ENCODE measurements at regions not wholly inside any gene's neighbourhood (a gene's known extent, or its start where the extent isn't known, plus 50 kb on each side); places are given as distances from the start of the nearest gene placed in this dataset.

- DNase-seq (ENCODE audit: extremely low read depth, low read depth) = no peak
Observed at GRCh38 chr4:1543976-1544375, 137.7 kb upstream of the NKX1-1 start.

GRCh38 chr4:1543561-1543960, 137.3 kb upstream of the NKX1-1 start:
- no peak for DNase-seq (ENCODE audit: extremely low read depth, low read depth)

- no peak for DNase-seq (ENCODE audit: extremely low read depth, low read depth)
Observed at GRCh38 chr4:1542516-1543320, 136.5 kb upstream of the NKX1-1 start.

GRCh38 chr4:1542226-1542490, 135.9 kb upstream of the NKX1-1 start:
- no peak for DNase-seq (ENCODE audit: extremely low read depth, low read depth)

- no peak for DNase-seq (ENCODE audit: extremely low read depth, low read depth)
Observed at GRCh38 chr4:1541449-1542225, 135.4 kb upstream of the NKX1-1 start.

- DNase-seq (ENCODE audit: extremely low read depth, low read depth) = no peak
Observed at GRCh38 chr4:1540601-1541375, 134.5 kb upstream of the NKX1-1 start.

GRCh38 chr4:1539859-1540600, 133.8 kb upstream of the NKX1-1 start:
- DNase-seq (ENCODE audit: extremely low read depth, low read depth) = no peak

- DNase-seq (ENCODE audit: extremely low read depth, low read depth) = no peak
Observed at GRCh38 chr4:1538941-1539772, 132.9 kb upstream of the NKX1-1 start.

- DNase-seq (ENCODE audit: extremely low read depth, low read depth) = no peak
Observed at GRCh38 chr4:1538096-1538410, 131.8 kb upstream of the NKX1-1 start.

GRCh38 chr4:1537410-1538095, 131.3 kb upstream of the NKX1-1 start:
- no peak for DNase-seq (ENCODE audit: extremely low read depth, low read depth)

GRCh38 chr4:1536579-1537409, 130.6 kb upstream of the NKX1-1 start:
- no peak for DNase-seq (ENCODE audit: extremely low read depth, low read depth)

- no peak for DNase-seq (ENCODE audit: extremely low read depth, low read depth)
Observed at GRCh38 chr4:1535926-1536578, 129.8 kb upstream of the NKX1-1 start.

GRCh38 chr4:1534876-1535526, 128.8 kb upstream of the NKX1-1 start:
- no peak for DNase-seq (ENCODE audit: extremely low read depth, low read depth)

GRCh38 chr4:1534095-1534872, 128.0 kb upstream of the NKX1-1 start:
- no peak for DNase-seq (ENCODE audit: extremely low read depth, low read depth)

GRCh38 chr4:1533501-1534064, 127.3 kb upstream of the NKX1-1 start:
- DNase-seq (ENCODE audit: extremely low read depth, low read depth) = no peak

GRCh38 chr4:1532549-1533395, 126.5 kb upstream of the NKX1-1 start:
- no peak for DNase-seq (ENCODE audit: extremely low read depth, low read depth)
